ENCODE measurements at regions not wholly inside any gene's neighbourhood (a gene's known extent, or its start where the extent isn't known, plus 50 kb on each side); places are given as distances from the start of the nearest gene placed in this dataset.

- in situ Hi-C loops (cut with MboI; ENCODE audit: low pct_unique_long_range_greater_than_20kb, low sequenced_read_pairs, unreplicated experiment): no loop called here
- no peak for TF ChIP-seq CTCF (IDR thresholded peaks at IDR 0.05; ENCODE audit: extremely low read depth, insufficient read depth, missing control alignments)
- DNase-seq (ENCODE audit: low spot score): no peak
Measured at GRCh38 chr1:82600314-82600713, 799.6 kb downstream of the ADGRL2 start.

GRCh38 chr1:82598812-82599211 is 798.1 kb downstream of the ADGRL2 start:
- TF ChIP-seq CTCF (IDR thresholded peaks at IDR 0.05; ENCODE audit: extremely low read depth, insufficient read depth, missing control alignments): no peak
- in situ Hi-C loops (cut with MboI; ENCODE audit: low pct_unique_long_range_greater_than_20kb, low sequenced_read_pairs, unreplicated experiment): no loop called here
- DNase-seq (ENCODE audit: low spot score): no peak

GRCh38 chr1:82598337-82598736 is 797.6 kb downstream of the ADGRL2 start:
- no peak for DNase-seq (ENCODE audit: low spot score)
- in situ Hi-C loops (cut with MboI; ENCODE audit: low pct_unique_long_range_greater_than_20kb, low sequenced_read_pairs, unreplicated experiment): no loop called here

GRCh38 chr1:82597649-82598048 is 796.9 kb downstream of the ADGRL2 start:
- no peak for TF ChIP-seq CTCF (IDR thresholded peaks at IDR 0.05; ENCODE audit: extremely low read depth, insufficient read depth, missing control alignments)
- DNase-seq (ENCODE audit: low spot score): no peak
- in situ Hi-C loops (cut with MboI; ENCODE audit: low pct_unique_long_range_greater_than_20kb, low sequenced_read_pairs, unreplicated experiment): no loop called here

More at GRCh38 chr1:82598337-82598736, 797.6 kb downstream of the ADGRL2 start:
- TF ChIP-seq CTCF (IDR thresholded peaks at IDR 0.05; ENCODE audit: extremely low read depth, insufficient read depth, missing control alignments): no peak

- no peak for DNase-seq (ENCODE audit: low spot score)
- no peak for TF ChIP-seq CTCF (IDR thresholded peaks at IDR 0.05; ENCODE audit: extremely low read depth, insufficient read depth, missing control alignments)
- in situ Hi-C loops (cut with MboI; ENCODE audit: low pct_unique_long_range_greater_than_20kb, low sequenced_read_pairs, unreplicated experiment): no loop called here
Measured at GRCh38 chr1:82597141-82597540, 796.4 kb downstream of the ADGRL2 start.

- TF ChIP-seq CTCF (IDR thresholded peaks at IDR 0.05; ENCODE audit: extremely low read depth, insufficient read depth, missing control alignments): no peak
- in situ Hi-C loops (cut with MboI; ENCODE audit: low pct_unique_long_range_greater_than_20kb, low sequenced_read_pairs, unreplicated experiment): no loop called here
- DNase-seq (ENCODE audit: low spot score): no peak
Measured at GRCh38 chr1:82593561-82593960, 792.8 kb downstream of the ADGRL2 start.

- no peak for DNase-seq (ENCODE audit: low spot score)
- in situ Hi-C loops (cut with MboI; ENCODE audit: low pct_unique_long_range_greater_than_20kb, low sequenced_read_pairs, unreplicated experiment): no loop called here
- no peak for TF ChIP-seq CTCF (IDR thresholded peaks at IDR 0.05; ENCODE audit: extremely low read depth, insufficient read depth, missing control alignments)
Measured at GRCh38 chr1:82589588-82589987, 788.9 kb downstream of the ADGRL2 start.

Data from GM13977 (cell line).